Endothelial cell of umbilical vein (primary cell): ENCODE measurements at regions not wholly inside any gene's neighbourhood (a gene's known extent, or its start where the extent isn't known, plus 50 kb on each side); places are given as distances from the start of the nearest gene placed in this dataset.

Experiments
- BruUV-seq: library from RNA; stranded (reverse); fragments of 400-500 nt; replicated peaks from 2 replicates; lab custom pipeline; 2021; lab: Mats Ljungman, UMichigan
- CTCF ChIA-PET: fragments of 300-600, 350-600 bp; sonication (Branson Sonifier 250); formaldehyde crosslinking; loops from one replicate; lab custom pipeline; 2021; ENCODE audit warnings: antibody characterized with exemption, inconsistent platforms; lab: Charles Lee
- POLR2A ChIA-PET: fragments of 300-600, 350-600 bp; sonication (Branson Sonifier 250); formaldehyde crosslinking; loops from one replicate; lab custom pipeline; 2021; ENCODE audit warnings: antibody characterized with exemption, inconsistent platforms; lab: Charles Lee
- DNase-seq: peaks from one replicate; pipeline ENCODE4 v3.0.0-alpha.2; 2011; ENCODE audit warnings: low read depth, low spot score
- FAIRE-seq: peaks from 2 replicates; lab custom pipeline; 2011; peaks lifted over from hg19 to GRCh38; lab: Jason Lieb, UNC
- H2AFZ ChIP-seq: 2 replicates; pipeline ENCODE4 v1.6.0; 2012; ENCODE audit warnings: low read depth, low read length, control low read depth, inconsistent platforms
- H3K27ac ChIP-seq: 2 replicates; pipeline ENCODE4 v1.5.1; 2011; ENCODE audit warnings: low read depth, mild to moderate bottlenecking, control low read depth, low read length, moderate library complexity; ENCODE audit not compliant: insufficient read depth
- H3K27me3 ChIP-seq, 2 experiments: 2 replicates each; pipeline versions ENCODE4 v1.6.0 to v1.6.1; 2011; ENCODE audit warnings: low read length in 2 of 2, mixed read lengths in 1 of 2; ENCODE audit not compliant: control insufficient read depth in 2 of 2, insufficient read depth in 2 of 2
- H3K36me3 ChIP-seq, 2 experiments: 2 replicates in 1 of 2; 3 replicates in 1 of 2; pipeline ENCODE4 v1.5.1; 2011; ENCODE audit warnings: low read length in 2 of 2, mild to moderate bottlenecking in 1 of 2, moderate library complexity in 1 of 2; ENCODE audit not compliant: control insufficient read depth in 2 of 2, insufficient read depth in 2 of 2; ENCODE audit errors: extremely low read depth in 1 of 2
- H3K4me1 ChIP-seq: 3 replicates; pipeline ENCODE4 v1.5.1; 2011; ENCODE audit warnings: mild to moderate bottlenecking, low read length; ENCODE audit not compliant: control insufficient read depth, insufficient read depth; ENCODE audit errors: extremely low read depth
- H3K4me2 ChIP-seq: 2 replicates; pipeline ENCODE4 v1.6.1; 2011; ENCODE audit warnings: low read length, control low read depth, mixed read lengths; ENCODE audit not compliant: insufficient read depth
- H3K4me3 ChIP-seq, 3 experiments: fragments of 200-600 bp in 1 of 3; sonication (generic), shearing (Covaris generic) in 1 of 3; replicated peaks in 1 of 3; 2 replicates each; pipeline ENCODE4 v1.5.1; 2011 to 2016; ENCODE audit warnings: control low read depth in 3 of 3, low read length in 3 of 3, mild to moderate bottlenecking in 2 of 3, inconsistent platforms in 1 of 3, low read depth in 1 of 3, moderate library complexity in 1 of 3; ENCODE audit not compliant: insufficient read depth in 1 of 3
- H3K79me2 ChIP-seq: 2 replicates; pipeline ENCODE4 v1.6.0; 2012; ENCODE audit warnings: low read length, inconsistent platforms; ENCODE audit not compliant: control insufficient read depth, insufficient read depth
- H3K9ac ChIP-seq: replicated peaks from 2 replicates; pipeline ENCODE3; 2011; ENCODE audit warnings: low read length, control low read depth; ENCODE audit not compliant: insufficient read depth; ENCODE audit errors: extremely low read depth
- H3K9me1 ChIP-seq: replicated peaks from 3 replicates; pipeline ENCODE4 v1.6.0; 2011; ENCODE audit warnings: mild to moderate bottlenecking, low read length; ENCODE audit not compliant: control insufficient read depth, insufficient read depth; ENCODE audit errors: extremely low read depth
- H3K9me3 ChIP-seq: replicated peaks from 2 replicates; pipeline ENCODE4 v1.5.1; 2012; ENCODE audit warnings: low read length, inconsistent platforms; ENCODE audit not compliant: control insufficient read depth, insufficient read depth
- H4K20me1 ChIP-seq: replicated peaks from 2 replicates; pipeline ENCODE3; 2011; ENCODE audit warnings: mild to moderate bottlenecking, low read length; ENCODE audit not compliant: control insufficient read depth, insufficient read depth; ENCODE audit errors: extremely low read depth
- EZH2 ChIP-seq: IDR thresholded peaks from 2 replicates; pipeline ENCODE4 v1.6.1; 2012; ENCODE audit warnings: borderline replicate concordance, low read depth, mild to moderate bottlenecking, moderate library complexity, low read length, inconsistent platforms; ENCODE audit not compliant: severe bottlenecking
- FOS ChIP-seq: IDR thresholded peaks from 2 replicates; pipeline ENCODE4 v1.6.1; 2011; ENCODE audit warnings: mild to moderate bottlenecking, low read length, moderate library complexity, borderline replicate concordance; ENCODE audit not compliant: insufficient read depth
- MYC ChIP-seq: IDR thresholded peaks from one replicate; pipeline ENCODE4 v1.6.1; 2011; ENCODE audit warnings: mild to moderate bottlenecking, low read depth, low read length
- POLR2A ChIP-seq: IDR thresholded peaks from 2 replicates; pipeline ENCODE4 v1.6.1; 2012; ENCODE audit warnings: low read depth, mild to moderate bottlenecking, control low read depth, low read length
- POLR2AphosphoS5 ChIP-seq: IDR thresholded peaks from 2 replicates; pipeline ENCODE4 v1.6.1; 2012; ENCODE audit warnings: low read depth, mild to moderate bottlenecking, control low read depth, low read length, moderate library complexity; ENCODE audit not compliant: insufficient read depth
- dilution Hi-C: fragments of 300-500 bp; cut with MboI; formaldehyde crosslinking; loops from one replicate; pipeline ENCODE4 v1.15.0; 2019; ENCODE audit warnings: low sequenced_read_pairs; ENCODE audit not compliant: extremely low pct_ligation_motif_present
- intact Hi-C: fragments of 100-400 bp; cut with micrococcal nuclease; formaldehyde crosslinking; loops from one replicate; pipeline ENCODE4 v1.10.0; 2022
- TF ChIP-seq, protein P1 (sequence below), 2 donors: IDR thresholded peaks; 1 replicate in 1 of 2; 2 replicates in 1 of 2; pipeline ENCODE4 v1.5.1; 2011; ENCODE audit warnings: low read length in 2 of 2, mild to moderate bottlenecking in 2 of 2, moderate library complexity in 2 of 2, control low read depth in 1 of 2, inconsistent platforms in 1 of 2, low read depth in 1 of 2; ENCODE audit not compliant: insufficient read depth in 1 of 2; ENCODE audit errors: extremely low read depth in 1 of 2
- TF ChIP-seq, protein P2 (sequence below): IDR thresholded peaks from 2 replicates; pipeline ENCODE4 v1.6.1; 2011; ENCODE audit not compliant: insufficient read depth, insufficient read length

DNA sequence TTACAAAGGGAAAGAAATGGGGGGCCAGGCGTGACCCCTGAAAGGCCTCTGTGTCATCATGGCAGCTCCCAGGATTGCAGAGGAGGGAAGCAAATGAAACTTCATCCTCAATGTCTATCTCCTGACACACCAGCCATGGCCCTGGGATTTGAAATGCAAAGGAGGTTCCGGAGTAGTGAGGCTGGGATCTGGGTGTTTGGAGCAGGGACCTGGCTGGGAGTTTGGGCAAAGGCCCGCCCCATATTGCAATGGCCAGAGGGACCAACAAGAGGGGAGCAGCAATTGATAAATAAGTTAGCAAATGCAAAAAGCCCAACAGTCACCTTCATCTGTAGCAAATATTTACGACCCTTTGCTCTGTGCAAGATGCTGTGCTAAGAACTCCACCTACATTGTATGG is 77.7 kb upstream of the CCND1 start:
- Histone ChIP-seq H3K27me3 (peaks cover 0 to 3% of the 10 kb centered on the region in 2 experiments), H3K27ac (no peak overlapping the region), H3K4me2 (no peak overlapping the region), H2AFZ (no peak overlapping the region), H3K79me2 (no peaks in the 10 kb centered on the region), H3K36me3 (no peaks in the 10 kb centered on the region), H3K4me1 (peaks cover 6% of the 10 kb centered on the region), H3K4me3 (no peak overlapping the region), H3K9me3 (no peaks in the 10 kb centered on the region), H4K20me1 (no peaks in the 10 kb centered on the region), H3K9ac (no peak overlapping the region), H3K9me1 (no peaks in the 10 kb centered on the region)
- BruUV-seq = no TSS peak
- TF ChIP-seq EZH2 (no peak), POLR2A (no peak), POLR2AphosphoS5 (no peak), FOS (no peak), MYC (no peak)
- TF ChIP-seq, protein P1, sequence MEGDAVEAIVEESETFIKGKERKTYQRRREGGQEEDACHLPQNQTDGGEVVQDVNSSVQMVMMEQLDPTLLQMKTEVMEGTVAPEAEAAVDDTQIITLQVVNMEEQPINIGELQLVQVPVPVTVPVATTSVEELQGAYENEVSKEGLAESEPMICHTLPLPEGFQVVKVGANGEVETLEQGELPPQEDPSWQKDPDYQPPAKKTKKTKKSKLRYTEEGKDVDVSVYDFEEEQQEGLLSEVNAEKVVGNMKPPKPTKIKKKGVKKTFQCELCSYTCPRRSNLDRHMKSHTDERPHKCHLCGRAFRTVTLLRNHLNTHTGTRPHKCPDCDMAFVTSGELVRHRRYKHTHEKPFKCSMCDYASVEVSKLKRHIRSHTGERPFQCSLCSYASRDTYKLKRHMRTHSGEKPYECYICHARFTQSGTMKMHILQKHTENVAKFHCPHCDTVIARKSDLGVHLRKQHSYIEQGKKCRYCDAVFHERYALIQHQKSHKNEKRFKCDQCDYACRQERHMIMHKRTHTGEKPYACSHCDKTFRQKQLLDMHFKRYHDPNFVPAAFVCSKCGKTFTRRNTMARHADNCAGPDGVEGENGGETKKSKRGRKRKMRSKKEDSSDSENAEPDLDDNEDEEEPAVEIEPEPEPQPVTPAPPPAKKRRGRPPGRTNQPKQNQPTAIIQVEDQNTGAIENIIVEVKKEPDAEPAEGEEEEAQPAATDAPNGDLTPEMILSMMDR (IDR thresholded peaks at IDR 0.05; ENCODE audit: extremely low read depth in 1 of 2, insufficient read depth in 1 of 2, low read depth in 1 of 2, low read length in 2 of 2) = no peak
- TF ChIP-seq, protein P2, sequence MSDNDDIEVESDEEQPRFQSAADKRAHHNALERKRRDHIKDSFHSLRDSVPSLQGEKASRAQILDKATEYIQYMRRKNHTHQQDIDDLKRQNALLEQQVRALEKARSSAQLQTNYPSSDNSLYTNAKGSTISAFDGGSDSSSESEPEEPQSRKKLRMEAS = no peak
- no peak for FAIRE-seq
- DNase-seq = no peak
- intact Hi-C loops (no loop called here), dilution Hi-C loops (no loop called here)
- POLR2A ChIA-PET = no interaction called here
- CTCF ChIA-PET = no interaction called here
